ENCODE measurements at regions not wholly inside any gene's neighbourhood (a gene's known extent, or its start where the extent isn't known, plus 50 kb on each side); places are given as distances from the start of the nearest gene placed in this dataset.
"Not testable (repeated sequence)": the region's sequence is repeated elsewhere in the genome, so short reads cannot be mapped to it uniquely, and the experiment has no call there.

- H3K27ac Mint-ChIP-seq: no peak overlapping the region
- no peak overlapping the region for H3K27ac ChIP-seq (ENCODE audit: low read length)
- no peak for TF ChIP-seq CTCF (IDR thresholded peaks at IDR 0.05)
- no peak overlapping the region for H3K4me3 Mint-ChIP-seq
- no peaks in the 10 kb centered on the region for H3K36me3 ChIP-seq (ENCODE audit: control insufficient read depth, insufficient read depth, low read length)
- WGBS (ENCODE audit: insufficient coverage): 53% methylated on average over 3 of the region's 3 CpGs
- intact Hi-C loops (cut with micrococcal nuclease): no loop called here
- H3K9me3 Mint-ChIP-seq: peaks cover 13 to 15% of the 10 kb centered on the region in 2 donors
- H3K9me3 ChIP-seq (ENCODE audit: control insufficient read depth, insufficient read depth, low read length): no peaks in the 10 kb centered on the region
- H3K4me3 ChIP-seq (ENCODE audit: low read length): no peak overlapping the region
- H3K36me3 Mint-ChIP-seq: peaks cover 9% of the 10 kb centered on the region
- no peaks in the 10 kb centered on the region for H3K4me1 Mint-ChIP-seq
- ATAC-seq (no peak), DNase-seq (no peak)
- H3K4me1 ChIP-seq (ENCODE audit: control insufficient read depth, insufficient read depth, low read length): no peaks in the 10 kb centered on the region
- no peaks in the 10 kb centered on the region for H3K27me3 Mint-ChIP-seq (ENCODE audit: low read depth in 2 of 2)
- H3K27me3 ChIP-seq (ENCODE audit: control insufficient read depth, insufficient read depth, low read length): no peaks in the 10 kb centered on the region
Measured at GRCh38 chr4:148901075-148901705, 459.0 kb upstream of the NR3C2 start.

DNA sequence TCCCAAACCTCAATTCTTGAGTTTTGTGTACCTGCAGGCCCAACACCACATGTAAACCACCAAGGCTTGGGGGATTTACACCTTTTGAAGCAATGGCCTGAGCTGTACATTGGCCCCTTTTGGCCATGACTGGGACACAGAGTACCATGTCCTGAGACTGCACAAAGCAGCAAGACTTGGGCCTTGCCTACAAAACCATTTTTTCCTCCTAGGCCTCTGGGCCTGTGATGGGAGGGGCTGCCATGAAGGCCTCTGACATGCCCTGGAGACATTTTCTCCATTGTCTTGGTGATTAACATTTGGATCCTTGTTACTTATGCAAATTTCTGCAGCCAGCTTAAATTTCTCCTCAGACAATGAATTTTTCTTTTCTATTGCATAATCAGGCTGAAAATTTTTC is 455.9 kb upstream of the NR3C2 start:
- H3K36me3 ChIP-seq (ENCODE audit: control insufficient read depth, insufficient read depth, low read length); H3K27me3 ChIP-seq (ENCODE audit: control insufficient read depth, insufficient read depth, low read length); H3K4me3 Mint-ChIP-seq; H3K4me1 ChIP-seq (ENCODE audit: control insufficient read depth, insufficient read depth, low read length); ATAC-seq; H3K4me1 Mint-ChIP-seq; H3K27me3 Mint-ChIP-seq (ENCODE audit: low read depth in 2 of 2); H3K4me3 ChIP-seq (ENCODE audit: low read length); intact Hi-C loops (cut with micrococcal nuclease); H3K9me3 ChIP-seq (ENCODE audit: control insufficient read depth, insufficient read depth, low read length); H3K27ac ChIP-seq (ENCODE audit: low read length); H3K27ac Mint-ChIP-seq; DNase-seq; H3K36me3 Mint-ChIP-seq: not testable (repeated sequence)
- peaks cover 10 to 17% of the 10 kb centered on the region in 2 donors for H3K9me3 Mint-ChIP-seq

DNA sequence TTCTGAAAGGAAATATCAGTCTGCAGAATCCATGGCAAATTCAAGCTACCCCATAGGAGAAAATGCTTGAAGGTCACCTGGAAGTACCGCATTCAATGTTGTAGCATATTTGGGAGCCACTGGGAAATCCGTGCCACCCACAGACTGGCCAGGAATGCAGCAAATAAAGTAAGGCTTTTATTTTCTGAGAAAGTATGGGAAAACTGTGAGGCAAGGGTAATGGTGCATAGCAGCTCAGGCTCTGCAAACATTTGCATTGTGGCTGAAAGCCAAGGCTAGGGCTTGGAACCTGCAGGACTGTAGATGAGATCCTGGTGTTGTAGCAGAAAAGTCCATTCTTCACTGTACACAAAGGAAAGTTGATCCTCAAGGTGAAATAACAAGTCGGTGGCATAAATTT is 450.9 kb upstream of the NR3C2 start:
- TF ChIP-seq CTCF (IDR thresholded peaks at IDR 0.05): no peak
- no peaks in the 10 kb centered on the region for H3K9me3 ChIP-seq (ENCODE audit: control insufficient read depth, insufficient read depth, low read length)
- WGBS (ENCODE audit: insufficient coverage): 91% methylated on average over 3 of the region's 3 CpGs
- H3K9me3 Mint-ChIP-seq: peaks cover 4 to 9% of the 10 kb centered on the region in 2 donors
- H3K27ac ChIP-seq (ENCODE audit: low read length): no peak overlapping the region
- H3K4me3 Mint-ChIP-seq: no peak overlapping the region
- no peak overlapping the region for H3K27ac Mint-ChIP-seq
- DNase-seq (no peak), ATAC-seq (no peak)
- intact Hi-C loops (cut with micrococcal nuclease): no loop called here
- no peaks in the 10 kb centered on the region for H3K4me1 ChIP-seq (ENCODE audit: control insufficient read depth, insufficient read depth, low read length)
- H3K27me3 ChIP-seq (ENCODE audit: control insufficient read depth, insufficient read depth, low read length): no peaks in the 10 kb centered on the region
- no peaks in the 10 kb centered on the region for H3K4me1 Mint-ChIP-seq
- H3K36me3 ChIP-seq (ENCODE audit: control insufficient read depth, insufficient read depth, low read length): no peaks in the 10 kb centered on the region
- H3K27me3 Mint-ChIP-seq (ENCODE audit: low read depth in 2 of 2): no peaks in the 10 kb centered on the region
- no peaks in the 10 kb centered on the region for H3K36me3 Mint-ChIP-seq
- no peak overlapping the region for H3K4me3 ChIP-seq (ENCODE audit: low read length)

DNA sequence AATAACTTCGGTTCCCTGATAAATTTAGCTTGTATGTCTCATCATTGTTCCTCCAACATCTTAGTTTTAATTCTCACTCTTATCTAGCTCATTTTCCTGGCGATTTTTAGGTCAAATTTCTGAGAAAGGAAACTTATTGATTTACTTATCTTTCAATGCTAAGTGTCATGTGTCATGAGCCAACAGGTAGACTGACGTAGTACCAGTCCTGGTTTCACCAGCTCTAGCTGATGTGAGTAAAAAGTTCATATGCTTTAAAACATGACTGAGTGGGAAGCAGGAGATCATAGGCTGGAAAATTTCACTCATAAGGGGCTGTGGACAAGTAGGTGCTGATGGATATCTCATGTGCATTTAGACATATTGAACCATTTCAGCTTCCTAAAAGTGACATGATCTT is 441.7 kb upstream of the NR3C2 start:
- intact Hi-C loops (cut with micrococcal nuclease): no loop called here
- Mint-ChIP-seq H3K36me3 (no peaks in the 10 kb centered on the region), H3K27me3 (ENCODE audit: low read depth in 2 of 2) (no peaks in the 10 kb centered on the region), H3K27ac (no peak overlapping the region), H3K9me3 (peaks cover 9% of the 10 kb centered on the region in 2 donors), H3K4me3 (no peak overlapping the region), H3K4me1 (no peaks in the 10 kb centered on the region)
- DNase-seq: no peak
- no peaks in the 10 kb centered on the region for H3K27me3 ChIP-seq (ENCODE audit: control insufficient read depth, insufficient read depth, low read length)
- no peaks in the 10 kb centered on the region for H3K36me3 ChIP-seq (ENCODE audit: control insufficient read depth, insufficient read depth, low read length)
- no peak for ATAC-seq
- no peaks in the 10 kb centered on the region for H3K4me1 ChIP-seq (ENCODE audit: control insufficient read depth, insufficient read depth, low read length)
- TF ChIP-seq CTCF (IDR thresholded peaks at IDR 0.05): no peak
- 86% methylated on average over 2 of the region's 3 CpGs for WGBS (ENCODE audit: insufficient coverage)
- no peak overlapping the region for H3K4me3 ChIP-seq (ENCODE audit: low read length)
- no peak overlapping the region for H3K27ac ChIP-seq (ENCODE audit: low read length)
- H3K9me3 ChIP-seq (ENCODE audit: control insufficient read depth, insufficient read depth, low read length): no peaks in the 10 kb centered on the region

Measured in natural killer cell (primary cell).